Neural progenitor cell (in vitro differentiated cells): ENCODE measurements at regions not wholly inside any gene's neighbourhood (a gene's known extent, or its start where the extent isn't known, plus 50 kb on each side); places are given as distances from the start of the nearest gene placed in this dataset.

Experiments used
- DNase-seq: peaks from one replicate; pipeline ENCODE4 v3.0.0-alpha.2; 2016; ENCODE audit warnings: low spot score
- H2AFZ ChIP-seq: fragments of 200-600 bp; sonication (generic); replicated peaks from 2 replicates; pipeline ENCODE4 v1.6.1; 2016; ENCODE audit warnings: antibody characterized with exemption
- H3F3A ChIP-seq: fragments of 200-600 bp; sonication (generic); 2 replicates; pipeline ENCODE4 v1.6.1; 2016; ENCODE audit warnings: antibody characterized with exemption, low read depth
- H3K27ac ChIP-seq: fragments of 200-600 bp; sonication (generic); 2 replicates; pipeline ENCODE4 v1.5.1; 2016; ENCODE audit warnings: mild to moderate bottlenecking
- H3K27me3 ChIP-seq: fragments of 200-600 bp; sonication (generic); 2 replicates; pipeline ENCODE4 v1.6.1; 2016; ENCODE audit warnings: mild to moderate bottlenecking, moderate library complexity
- H3K36me3 ChIP-seq: fragments of 200-600 bp; sonication (generic); 2 replicates; pipeline ENCODE4 v1.5.1; 2016
- H3K4me1 ChIP-seq: fragments of 200-600 bp; sonication (generic); 2 replicates; pipeline ENCODE4 v1.6.1; 2016; ENCODE audit warnings: mixed run types
- H3K4me2 ChIP-seq: fragments of 200-600 bp; sonication (generic); 2 replicates; pipeline ENCODE4 v1.6.1; 2016
- H3K4me3 ChIP-seq: fragments of 200-600 bp; sonication (generic); 2 replicates; pipeline ENCODE4 v1.5.1; 2016
- H3K79me2 ChIP-seq: fragments of 200-600 bp; sonication (generic); 2 replicates; pipeline ENCODE4 v1.6.1; 2016; ENCODE audit warnings: low read depth
- H3K9ac ChIP-seq: fragments of 200-600 bp; sonication (generic); 2 replicates; pipeline ENCODE4 v1.6.1; 2016
- H3K9me3 ChIP-seq: fragments of 200-600 bp; sonication (generic); 2 replicates; pipeline ENCODE4 v1.5.1; 2016; ENCODE audit warnings: low read depth
- H4K20me1 ChIP-seq: fragments of 200-600 bp; sonication (generic); 2 replicates; pipeline ENCODE4 v1.6.1; 2016; ENCODE audit warnings: low read depth
- H3K27ac Mint-ChIP-seq: 3 replicates; pipeline ENCODE4 v1.8.0; 2021; ENCODE audit warnings: mixed read lengths
- H3K27me3 Mint-ChIP-seq: 2 replicates; pipeline ENCODE4 v1.8.0; 2022; ENCODE audit warnings: low read depth, mild to moderate bottlenecking, inconsistent platforms, moderate library complexity, mixed read lengths; ENCODE audit not compliant: insufficient read depth
- H3K36me3 Mint-ChIP-seq: 3 replicates; pipeline ENCODE4 v1.8.0; 2021; ENCODE audit warnings: mixed read lengths
- H3K4me1 Mint-ChIP-seq: 3 replicates; pipeline ENCODE4 v1.8.0; 2021; ENCODE audit warnings: mixed read lengths
- H3K4me3 Mint-ChIP-seq: 3 replicates; pipeline ENCODE4 v1.8.0; 2021; ENCODE audit warnings: mild to moderate bottlenecking, moderate library complexity, mixed read lengths
- H3K9me3 Mint-ChIP-seq: 3 replicates; pipeline ENCODE4 v1.8.0; 2020; ENCODE audit warnings: mixed read lengths
- EZH2 ChIP-seq: fragments of 200-600 bp; sonication (generic); IDR thresholded peaks from 2 replicates; pipeline ENCODE4 v1.6.1; 2017; ENCODE audit warnings: antibody characterized with exemption, mild to moderate bottlenecking, moderate library complexity
- EZH2phosphoT487 ChIP-seq: fragments of 200-600 bp; sonication (generic); IDR thresholded peaks from 2 replicates; pipeline ENCODE4 v1.6.1; 2017; ENCODE audit warnings: antibody characterized with exemption
- TF ChIP-seq, protein P1 (sequence below): fragments of 200-600 bp; sonication (generic); IDR thresholded peaks from 2 replicates; pipeline ENCODE4 v1.5.1; 2017; ENCODE audit warnings: antibody characterized with exemption, mild to moderate bottlenecking

GRCh38 chr1:218683242-218683641, 338.1 kb downstream of the TGFB2 start:
- Mint-ChIP-seq H3K27ac (no peak overlapping the region), H3K27me3 (no peaks in the 10 kb centered on the region), H3K4me3 (no peak overlapping the region), H3K4me1 (no peaks in the 10 kb centered on the region), H3K9me3 (no peaks in the 10 kb centered on the region), H3K36me3 (no peaks in the 10 kb centered on the region)
- Histone ChIP-seq H3K79me2 (no peaks in the 10 kb centered on the region), H3K9ac (no peak overlapping the region), H2AFZ (no peak overlapping the region), H3F3A (no peaks in the 10 kb centered on the region), H3K27me3 (no peaks in the 10 kb centered on the region), H3K4me3 (no peak overlapping the region), H3K4me2 (no peak overlapping the region), H3K9me3 (no peaks in the 10 kb centered on the region), H3K4me1 (no peaks in the 10 kb centered on the region), H3K36me3 (no peaks in the 10 kb centered on the region), H4K20me1 (no peaks in the 10 kb centered on the region), H3K27ac (no peak overlapping the region)
- DNase-seq, result no peak
- no peak for TF ChIP-seq EZH2

GRCh38 chr1:218686258-218686657, 341.1 kb downstream of the TGFB2 start:
- no peaks in the 10 kb centered on the region for H3K4me1 Mint-ChIP-seq
- no peak overlapping the region for H2AFZ ChIP-seq
- H4K20me1 ChIP-seq, result no peaks in the 10 kb centered on the region
- no peaks in the 10 kb centered on the region for H3K4me1 ChIP-seq
- no peaks in the 10 kb centered on the region for H3K9me3 ChIP-seq
- TF ChIP-seq, protein P1, sequence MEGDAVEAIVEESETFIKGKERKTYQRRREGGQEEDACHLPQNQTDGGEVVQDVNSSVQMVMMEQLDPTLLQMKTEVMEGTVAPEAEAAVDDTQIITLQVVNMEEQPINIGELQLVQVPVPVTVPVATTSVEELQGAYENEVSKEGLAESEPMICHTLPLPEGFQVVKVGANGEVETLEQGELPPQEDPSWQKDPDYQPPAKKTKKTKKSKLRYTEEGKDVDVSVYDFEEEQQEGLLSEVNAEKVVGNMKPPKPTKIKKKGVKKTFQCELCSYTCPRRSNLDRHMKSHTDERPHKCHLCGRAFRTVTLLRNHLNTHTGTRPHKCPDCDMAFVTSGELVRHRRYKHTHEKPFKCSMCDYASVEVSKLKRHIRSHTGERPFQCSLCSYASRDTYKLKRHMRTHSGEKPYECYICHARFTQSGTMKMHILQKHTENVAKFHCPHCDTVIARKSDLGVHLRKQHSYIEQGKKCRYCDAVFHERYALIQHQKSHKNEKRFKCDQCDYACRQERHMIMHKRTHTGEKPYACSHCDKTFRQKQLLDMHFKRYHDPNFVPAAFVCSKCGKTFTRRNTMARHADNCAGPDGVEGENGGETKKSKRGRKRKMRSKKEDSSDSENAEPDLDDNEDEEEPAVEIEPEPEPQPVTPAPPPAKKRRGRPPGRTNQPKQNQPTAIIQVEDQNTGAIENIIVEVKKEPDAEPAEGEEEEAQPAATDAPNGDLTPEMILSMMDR, result no peak
- no peak for TF ChIP-seq EZH2
- TF ChIP-seq EZH2phosphoT487, result no peak
- H3K27ac Mint-ChIP-seq, result no peak overlapping the region
- H3K27me3 ChIP-seq, result no peaks in the 10 kb centered on the region
- no peak overlapping the region for H3K27ac ChIP-seq
- no peaks in the 10 kb centered on the region for H3K9me3 Mint-ChIP-seq
- H3K79me2 ChIP-seq, result no peaks in the 10 kb centered on the region
- no peak overlapping the region for H3K9ac ChIP-seq
- H3K36me3 ChIP-seq, result no peaks in the 10 kb centered on the region
- H3K4me3 ChIP-seq, result no peak overlapping the region
- H3K4me3 Mint-ChIP-seq, result no peak overlapping the region
- no peaks in the 10 kb centered on the region for H3F3A ChIP-seq
- no peak for DNase-seq
- H3K27me3 Mint-ChIP-seq, result no peaks in the 10 kb centered on the region
- H3K4me2 ChIP-seq, result no peak overlapping the region
- no peaks in the 10 kb centered on the region for H3K36me3 Mint-ChIP-seq

DNA sequence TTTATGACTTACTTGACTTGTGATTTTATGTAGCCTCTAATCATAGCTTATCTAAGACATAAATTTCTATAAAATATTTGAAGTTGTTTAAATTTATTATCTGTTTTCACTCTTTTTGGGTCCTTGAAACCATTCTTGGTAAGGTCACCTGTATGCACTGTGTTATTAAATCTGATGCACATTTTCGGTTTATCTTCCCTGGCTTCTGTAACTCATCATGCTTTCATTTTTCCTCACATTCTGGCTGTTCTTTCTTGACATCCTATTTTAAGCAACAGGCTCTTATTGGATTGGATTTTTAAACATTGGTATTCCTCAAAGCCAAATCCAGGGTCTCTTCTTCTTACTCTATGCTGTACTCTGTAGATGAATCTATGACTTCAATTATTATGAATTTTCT, 341.6 kb downstream of the TGFB2 start:
- H3K27me3 Mint-ChIP-seq, result no peaks in the 10 kb centered on the region
- H3K36me3 Mint-ChIP-seq, result no peaks in the 10 kb centered on the region
- no peak for DNase-seq
- H3K9me3 Mint-ChIP-seq, result no peaks in the 10 kb centered on the region
- no peaks in the 10 kb centered on the region for H3F3A ChIP-seq
- no peaks in the 10 kb centered on the region for H3K27me3 ChIP-seq
- H3K36me3 ChIP-seq, result no peaks in the 10 kb centered on the region
- H2AFZ ChIP-seq, result no peak overlapping the region
- no peak overlapping the region for H3K4me3 ChIP-seq
- no peaks in the 10 kb centered on the region for H3K9me3 ChIP-seq
- TF ChIP-seq, protein P1, result no peak
- TF ChIP-seq EZH2 (no peak), EZH2phosphoT487 (no peak)
- no peak overlapping the region for H3K27ac Mint-ChIP-seq
- no peak overlapping the region for H3K4me2 ChIP-seq
- H3K9ac ChIP-seq, result no peak overlapping the region
- no peaks in the 10 kb centered on the region for H3K4me1 Mint-ChIP-seq
- H3K4me3 Mint-ChIP-seq, result no peak overlapping the region
- H3K79me2 ChIP-seq, result no peaks in the 10 kb centered on the region
- H3K27ac ChIP-seq, result no peak overlapping the region
- H4K20me1 ChIP-seq, result no peaks in the 10 kb centered on the region
- no peaks in the 10 kb centered on the region for H3K4me1 ChIP-seq

DNA sequence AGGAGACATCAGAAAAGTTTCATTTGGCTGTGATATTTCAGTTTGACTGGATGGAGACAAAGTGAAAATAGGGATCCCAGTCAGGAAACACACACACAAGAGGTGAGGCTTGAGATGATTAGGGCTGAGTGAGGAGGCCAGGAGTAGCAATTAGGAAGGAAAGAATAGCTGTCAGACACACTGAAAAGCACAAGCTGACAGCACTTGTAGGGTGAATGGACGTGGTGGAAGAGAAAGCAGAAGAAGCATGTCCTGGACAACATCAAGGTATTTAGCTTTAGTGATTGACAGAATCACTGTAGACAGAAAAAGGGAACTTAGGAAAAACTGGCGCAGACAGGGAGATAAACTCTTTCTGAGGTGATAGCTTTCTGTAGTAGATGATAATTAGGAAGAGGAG, 347.7 kb downstream of the TGFB2 start:
- no peaks in the 10 kb centered on the region for H3K9me3 ChIP-seq

More for the DNA sequence above, 347.7 kb downstream of the TGFB2 start:
- H3K27ac ChIP-seq, result no peak overlapping the region
- no peaks in the 10 kb centered on the region for H3K9me3 Mint-ChIP-seq
- H2AFZ ChIP-seq, result no peak overlapping the region
- H3K36me3 ChIP-seq, result no peaks in the 10 kb centered on the region
- TF ChIP-seq, protein P1, result no peak
- no peak for TF ChIP-seq EZH2phosphoT487
- no peak for TF ChIP-seq EZH2
- H3K4me1 Mint-ChIP-seq, result no peaks in the 10 kb centered on the region
- H3K9ac ChIP-seq, result no peak overlapping the region
- H3K27me3 Mint-ChIP-seq, result no peaks in the 10 kb centered on the region
- no peaks in the 10 kb centered on the region for H3K79me2 ChIP-seq
- peak; percentile 47 for DNase-seq
- no peaks in the 10 kb centered on the region for H3F3A ChIP-seq
- peaks cover 15% of the 10 kb centered on the region for H3K4me1 ChIP-seq
- no peaks in the 10 kb centered on the region for H3K36me3 Mint-ChIP-seq
- H3K27me3 ChIP-seq, result no peaks in the 10 kb centered on the region
- no peaks in the 10 kb centered on the region for H4K20me1 ChIP-seq
- H3K4me3 Mint-ChIP-seq, result no peak overlapping the region
- H3K27ac Mint-ChIP-seq, result no peak overlapping the region
- H3K4me3 ChIP-seq, result no peak overlapping the region
- no peak overlapping the region for H3K4me2 ChIP-seq
